Left lobe of liver (tissue), 2 donors: ENCODE measurements at regions not wholly inside any gene's neighbourhood (a gene's known extent, or its start where the extent isn't known, plus 50 kb on each side); places are given as distances from the start of the nearest gene placed in this dataset.
"Not testable (repeated sequence)": the region's sequence is repeated elsewhere in the genome, so short reads cannot be mapped to it uniquely, and the experiment has no call there.

Experiments used
- ATAC-seq: fragments of 200-7000 bp; cut with Tn5 transposase; one replicate; pipeline ENCODE4 v1.9.1; 2020; ENCODE audit warnings: mild to moderate bottlenecking, moderate library complexity
- DNase-seq: peaks from one replicate; pipeline ENCODE4 v3.0.0-alpha.2; 2020; ENCODE audit warnings: low spot score
- donor health status: DM: no; HTN: no; CAD: no; lungs with moderate emphysema.
- donor health status: DM: no; HTN: yes; CAD: no.

- ATAC-seq (no peak), DNase-seq (no peak)
Measured at GRCh38 chr2:147001061-147001460, 843.8 kb upstream of the ACVR2A start.

- not testable (repeated sequence) for ATAC-seq, DNase-seq
Measured at GRCh38 chr2:147000151-147000550, 844.7 kb upstream of the ACVR2A start.

- ATAC-seq = no peak
Measured at GRCh38 chr2:146997945-146998344, 846.9 kb upstream of the ACVR2A start.

DNA sequence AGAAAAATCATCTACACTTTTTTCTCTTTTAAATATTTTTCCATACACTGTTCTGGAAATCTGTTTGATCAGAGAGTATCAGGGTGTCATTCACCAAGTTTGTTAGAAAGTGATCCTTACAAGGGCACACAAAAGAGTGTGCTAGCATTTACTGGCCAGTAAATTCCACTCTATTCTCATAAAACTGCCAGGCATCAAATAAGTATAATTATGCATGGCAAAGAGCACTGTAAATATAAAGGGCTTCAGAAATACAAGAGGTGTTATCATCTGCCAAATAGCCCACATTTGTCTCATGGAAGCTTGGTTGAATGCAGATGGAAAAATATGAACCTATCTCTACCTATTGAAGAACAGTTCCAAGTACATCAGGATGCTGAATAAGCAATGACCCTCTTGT lies 847.3 kb upstream of the ACVR2A start:
- DNase-seq (no peak), ATAC-seq (no peak)

More at GRCh38 chr2:146997945-146998344, 846.9 kb upstream of the ACVR2A start:
- DNase-seq = no peak

GRCh38 chr2:146994246-146994645 lies 850.6 kb upstream of the ACVR2A start:
- DNase-seq (no peak), ATAC-seq (no peak)

- no peak for ATAC-seq
- DNase-seq = no peak
Measured at GRCh38 chr2:146992466-146992865, 852.4 kb upstream of the ACVR2A start.

GRCh38 chr2:146992057-146992456 lies 852.8 kb upstream of the ACVR2A start:
- no peak for DNase-seq
- no peak for ATAC-seq

- no peak for DNase-seq
- no peak for ATAC-seq
Measured at GRCh38 chr2:146990311-146991054, 854.3 kb upstream of the ACVR2A start.

DNA sequence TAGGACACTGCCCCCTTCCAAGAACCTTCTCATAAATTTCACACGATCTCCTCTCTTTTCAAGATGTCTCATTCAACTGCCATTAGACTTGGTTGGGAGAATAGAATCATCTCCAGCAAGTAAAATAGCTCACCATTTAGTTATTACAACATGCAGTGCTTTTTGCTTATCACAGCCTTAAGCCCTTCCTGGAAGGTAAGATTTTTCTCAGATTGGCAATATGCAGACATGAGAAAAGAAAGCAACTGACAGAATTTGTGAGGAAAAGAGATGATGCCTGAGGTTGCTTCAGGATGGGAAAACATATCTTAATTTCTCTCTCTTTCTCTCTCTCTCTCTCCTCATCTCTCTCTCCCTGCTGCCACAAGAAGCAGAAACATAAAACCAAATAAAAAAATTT lies 855.1 kb upstream of the ACVR2A start:
- no peak for DNase-seq
- ATAC-seq = no peak

GRCh38 chr2:146987996-146988395 lies 856.8 kb upstream of the ACVR2A start:
- DNase-seq (no peak), ATAC-seq (no peak)

- no peak for ATAC-seq
- no peak for DNase-seq
Measured at GRCh38 chr2:146986161-146986560, 858.7 kb upstream of the ACVR2A start.

DNA sequence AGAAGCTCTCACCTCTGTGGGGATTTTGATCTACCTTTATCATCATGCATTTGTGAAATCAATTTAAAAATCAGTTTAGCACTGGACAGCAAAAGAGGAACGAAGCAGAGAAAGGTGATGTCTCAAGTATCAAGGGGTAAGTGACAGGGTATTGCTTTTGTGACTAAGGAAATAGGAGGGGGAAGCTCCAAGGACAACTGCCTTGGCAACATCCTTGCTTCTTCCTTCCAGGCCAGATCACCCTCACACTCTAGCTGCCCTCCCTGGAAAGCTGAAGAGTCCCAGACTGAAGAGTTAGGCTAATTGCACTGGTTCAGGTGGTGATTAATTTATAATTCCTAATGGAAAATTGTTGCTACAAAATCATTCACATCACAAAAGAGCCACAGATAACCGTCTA lies 859.1 kb upstream of the ACVR2A start:
- DNase-seq = no peak
- no peak for ATAC-seq

DNA sequence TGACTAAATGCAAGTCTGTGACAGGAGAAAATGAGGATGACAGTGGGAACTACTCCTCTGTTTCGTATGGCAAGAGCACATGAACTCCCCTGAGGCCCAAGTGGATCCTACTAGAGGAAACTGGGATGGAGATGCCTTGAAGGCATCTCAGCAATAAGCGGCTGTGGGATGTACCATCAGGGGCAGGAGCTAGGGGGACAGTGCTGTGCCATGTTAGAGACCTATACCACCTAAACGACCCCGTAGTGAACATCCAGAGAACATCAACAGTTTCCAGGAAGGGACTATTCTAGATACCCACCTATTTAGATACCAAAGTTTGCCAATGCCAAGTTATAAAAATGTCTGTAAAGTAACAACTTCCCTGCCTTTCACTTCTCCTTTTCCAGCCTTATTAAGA lies 860.8 kb upstream of the ACVR2A start:
- ATAC-seq = no peak
- no peak for DNase-seq

- no peak for DNase-seq
- no peak for ATAC-seq
Measured at GRCh38 chr2:146982393-146982846, 862.4 kb upstream of the ACVR2A start.

DNA sequence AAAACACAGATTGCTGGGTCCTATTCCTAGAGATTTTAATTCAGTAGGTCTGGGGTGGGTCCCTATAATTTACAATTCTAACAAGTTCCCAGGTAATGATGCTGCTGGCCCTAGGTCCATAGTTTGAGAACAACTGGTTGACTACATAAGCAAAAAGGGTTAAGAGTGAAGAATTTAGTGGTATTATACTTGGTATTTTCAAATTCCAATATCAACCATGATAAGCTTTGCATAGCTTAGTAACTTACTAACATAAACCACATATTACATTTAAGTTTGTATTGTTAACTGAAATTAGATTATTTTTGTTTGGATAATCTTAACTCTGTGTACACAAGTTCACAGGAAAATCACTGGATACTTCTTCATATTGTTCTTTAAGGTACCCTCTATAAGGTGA lies 862.9 kb upstream of the ACVR2A start:
- no peak for ATAC-seq
- DNase-seq = no peak

DNA sequence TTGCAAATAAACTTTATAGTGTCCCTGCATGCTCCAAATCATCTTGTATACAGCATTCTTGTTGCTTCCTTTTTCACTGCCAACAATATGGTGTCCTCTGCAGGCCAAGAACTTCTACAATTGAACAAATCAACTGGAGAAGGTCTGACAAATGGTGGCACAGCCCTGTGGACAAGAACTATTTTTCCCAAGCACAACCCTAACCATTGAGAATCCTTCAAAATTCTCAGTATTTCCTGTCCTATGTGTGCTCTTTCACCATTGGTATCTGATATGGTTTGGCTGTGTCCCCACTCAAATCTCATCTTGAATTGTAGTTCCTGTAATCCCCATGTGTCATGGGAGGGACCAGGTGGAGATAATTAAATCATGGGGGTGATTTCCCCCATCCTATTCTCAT lies 865.1 kb upstream of the ACVR2A start:
- no peak for DNase-seq
- no peak for ATAC-seq

DNA sequence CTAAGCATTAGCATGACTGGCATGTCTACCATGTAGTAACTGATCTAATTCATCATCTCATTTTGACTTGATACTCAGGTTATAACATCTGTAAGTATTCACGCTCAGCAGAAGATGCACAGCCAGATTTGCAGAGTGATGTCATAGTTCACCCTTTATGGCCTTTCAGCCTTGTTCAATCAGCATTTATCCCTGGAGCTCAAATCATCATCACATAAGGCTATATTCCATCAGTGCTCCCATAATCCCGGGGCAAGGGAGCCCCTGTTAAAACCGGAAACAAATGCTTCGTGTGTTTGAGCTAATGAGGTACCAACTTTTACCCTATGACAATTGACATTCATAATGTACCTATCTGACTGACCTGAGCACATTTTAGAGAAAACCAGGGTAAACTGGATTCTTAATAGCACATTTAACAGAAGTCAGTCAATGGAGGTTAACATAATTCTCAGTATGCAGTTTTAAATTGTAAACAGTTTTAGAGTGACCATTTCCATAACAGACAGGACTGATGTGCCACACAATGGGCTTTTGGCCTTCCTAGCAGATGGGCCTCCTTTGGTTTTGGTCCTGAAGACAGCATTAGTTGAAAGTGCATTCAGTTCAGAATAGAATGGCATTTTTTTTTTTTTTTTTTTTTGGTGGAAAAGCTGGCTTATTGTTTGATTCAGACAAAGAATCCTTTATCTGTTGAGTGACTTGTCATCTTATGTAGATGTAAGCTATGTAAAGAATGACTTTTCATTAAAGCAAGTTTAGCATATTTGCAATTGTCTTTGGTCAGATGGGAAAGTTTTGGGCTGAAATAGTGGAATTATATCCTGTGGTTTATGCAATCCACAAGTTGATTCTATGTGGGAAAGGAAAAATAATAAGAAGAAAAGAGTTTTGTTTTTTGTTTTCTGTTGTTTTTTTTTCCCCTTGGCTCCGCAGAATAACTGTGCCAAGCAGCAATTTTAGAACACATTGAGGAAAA lies 866.0 kb upstream of the ACVR2A start:
- no peak for DNase-seq
- no peak for ATAC-seq

- ATAC-seq, DNase-seq: not testable (repeated sequence)
Measured at GRCh38 chr2:146970981-146971380, 873.8 kb upstream of the ACVR2A start.

GRCh38 chr2:146969703-146970102 lies 875.1 kb upstream of the ACVR2A start:
- ATAC-seq, DNase-seq: not testable (repeated sequence)

DNA sequence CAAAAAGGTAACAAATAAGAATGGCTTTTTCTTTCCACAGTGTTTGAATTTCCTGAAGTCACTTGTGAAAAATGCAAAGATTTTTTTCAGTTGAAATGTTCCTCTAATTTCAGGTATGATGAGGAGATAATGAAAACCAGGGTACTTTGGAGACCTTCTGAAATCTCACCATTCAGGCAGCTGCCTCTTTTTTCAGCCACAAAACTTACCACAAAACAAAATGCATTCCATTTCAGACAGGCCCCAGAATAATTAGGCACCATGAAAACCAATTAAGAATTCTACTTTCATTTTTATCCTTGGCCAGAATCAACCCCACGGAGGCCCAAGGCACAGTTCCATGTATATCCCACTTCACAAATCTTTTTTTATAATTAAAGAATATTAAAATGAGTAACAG lies 880.3 kb upstream of the ACVR2A start:
- no peak for DNase-seq
- ATAC-seq = no peak

DNA sequence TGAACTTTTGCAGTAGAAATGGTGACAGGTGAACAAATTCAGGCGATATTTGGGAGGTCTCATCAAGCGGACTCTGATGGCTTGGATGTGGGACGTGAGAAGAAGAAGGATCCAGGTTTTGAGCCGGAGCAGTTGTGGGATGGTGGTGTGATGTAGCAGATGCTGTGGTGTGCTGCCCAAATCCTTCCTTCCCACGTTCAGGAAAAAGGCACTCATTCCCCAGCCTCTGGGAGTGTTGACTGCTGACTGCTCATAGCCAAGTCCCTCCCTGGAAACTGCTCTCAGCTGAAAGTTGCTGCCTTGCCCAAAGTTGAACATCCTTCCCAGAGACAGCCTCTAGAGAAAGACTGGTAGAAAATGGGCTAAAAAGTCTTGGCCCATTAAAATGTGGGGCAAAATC lies 890.3 kb upstream of the ACVR2A start:
- no peak for ATAC-seq
- DNase-seq = no peak

DNA sequence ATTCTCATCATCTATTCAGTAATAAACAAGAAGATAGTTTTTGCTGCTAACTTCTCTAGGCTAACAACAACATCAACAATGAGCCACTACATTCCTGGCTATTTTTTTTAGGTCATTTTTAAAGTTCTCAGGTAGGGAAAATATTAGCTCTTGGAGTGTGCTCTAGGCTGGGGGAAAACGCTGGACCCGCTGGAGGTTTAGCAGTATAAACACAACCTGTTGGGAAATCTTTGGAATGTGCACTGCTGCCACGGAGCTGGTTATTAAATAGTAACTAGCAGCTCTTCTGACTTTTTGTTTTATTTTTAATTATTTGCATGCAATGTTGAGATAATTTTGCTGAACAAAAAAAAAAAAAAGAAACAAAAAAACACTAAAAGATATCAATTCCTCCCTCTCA lies 892.1 kb upstream of the ACVR2A start:
- no peak for ATAC-seq
- no peak for DNase-seq
